Activated naive CD4-positive, alpha-beta T cell treated with anti-CD3 and anti-CD28 coated beads, Interleukin-2, amount 50 U/mL, for 24 hours (primary cell): ENCODE measurements at regions not wholly inside any gene's neighbourhood (a gene's known extent, or its start where the extent isn't known, plus 50 kb on each side); places are given as distances from the start of the nearest gene placed in this dataset.

ENCODE experiments used
- H3K27ac Mint-ChIP-seq: one replicate; pipeline ENCODE4 v1.8.0; 2021; ENCODE audit warnings: mild to moderate bottlenecking, mixed read lengths
- H3K27me3 Mint-ChIP-seq: one replicate; pipeline ENCODE4 v1.8.0; 2021; ENCODE audit warnings: mixed read lengths
- H3K36me3 Mint-ChIP-seq: one replicate; pipeline ENCODE4 v1.8.0; 2021; ENCODE audit warnings: mixed read lengths
- H3K4me1 Mint-ChIP-seq: one replicate; pipeline ENCODE4 v1.8.0; 2021; ENCODE audit warnings: mixed read lengths
- H3K4me3 Mint-ChIP-seq: one replicate; pipeline ENCODE4 v1.8.0; 2021; ENCODE audit warnings: mild to moderate bottlenecking, mixed read lengths
- H3K9me3 Mint-ChIP-seq: one replicate; pipeline ENCODE4 v1.8.0; 2021; ENCODE audit warnings: mixed read lengths

- no peaks in the 10 kb centered on the region for H3K36me3 Mint-ChIP-seq
- no peak overlapping the region for H3K27ac Mint-ChIP-seq
- no peak overlapping the region for H3K4me3 Mint-ChIP-seq
- H3K9me3 Mint-ChIP-seq = no peaks in the 10 kb centered on the region
- H3K27me3 Mint-ChIP-seq = no peaks in the 10 kb centered on the region
- no peaks in the 10 kb centered on the region for H3K4me1 Mint-ChIP-seq
Observed at GRCh38 chr11:109734566-109734965, 312.6 kb downstream of the C11orf87 start.

GRCh38 chr11:109735128-109735527 lies 313.1 kb downstream of the C11orf87 start:
- H3K36me3 Mint-ChIP-seq = no peaks in the 10 kb centered on the region
- H3K27ac Mint-ChIP-seq = no peak overlapping the region
- no peaks in the 10 kb centered on the region for H3K9me3 Mint-ChIP-seq
- H3K4me1 Mint-ChIP-seq = no peaks in the 10 kb centered on the region
- no peaks in the 10 kb centered on the region for H3K27me3 Mint-ChIP-seq
- H3K4me3 Mint-ChIP-seq = no peak overlapping the region

- H3K27me3 Mint-ChIP-seq = no peaks in the 10 kb centered on the region
- H3K4me1 Mint-ChIP-seq = no peaks in the 10 kb centered on the region
- no peak overlapping the region for H3K4me3 Mint-ChIP-seq
- H3K27ac Mint-ChIP-seq = no peak overlapping the region
- H3K36me3 Mint-ChIP-seq = no peaks in the 10 kb centered on the region
- no peaks in the 10 kb centered on the region for H3K9me3 Mint-ChIP-seq
Observed at GRCh38 chr11:109739379-109739778, 317.4 kb downstream of the C11orf87 start.

- H3K27me3 Mint-ChIP-seq = no peaks in the 10 kb centered on the region
- no peak overlapping the region for H3K27ac Mint-ChIP-seq
Observed at GRCh38 chr11:109745996-109746625, 324.1 kb downstream of the C11orf87 start.

GRCh38 chr11:109747839-109748238 lies 325.8 kb downstream of the C11orf87 start:
- H3K4me1 Mint-ChIP-seq = no peaks in the 10 kb centered on the region
- H3K27me3 Mint-ChIP-seq = no peaks in the 10 kb centered on the region
- no peaks in the 10 kb centered on the region for H3K9me3 Mint-ChIP-seq
- no peaks in the 10 kb centered on the region for H3K36me3 Mint-ChIP-seq
- no peak overlapping the region for H3K27ac Mint-ChIP-seq
- H3K4me3 Mint-ChIP-seq = no peak overlapping the region

More at GRCh38 chr11:109745996-109746625, 324.1 kb downstream of the C11orf87 start:
- H3K36me3 Mint-ChIP-seq = no peaks in the 10 kb centered on the region
- no peaks in the 10 kb centered on the region for H3K4me1 Mint-ChIP-seq
- H3K9me3 Mint-ChIP-seq = no peaks in the 10 kb centered on the region
- H3K4me3 Mint-ChIP-seq = no peak overlapping the region

- Mint-ChIP-seq H3K4me1 (no peaks in the 10 kb centered on the region), H3K4me3 (no peak overlapping the region), H3K27me3 (no peaks in the 10 kb centered on the region), H3K36me3 (no peaks in the 10 kb centered on the region), H3K9me3 (no peaks in the 10 kb centered on the region), H3K27ac (no peak overlapping the region)
Observed at GRCh38 chr11:109749476-109749875, 327.5 kb downstream of the C11orf87 start.

- Mint-ChIP-seq H3K4me3 (no peak overlapping the region), H3K27me3 (no peaks in the 10 kb centered on the region), H3K27ac (no peak overlapping the region), H3K4me1 (no peaks in the 10 kb centered on the region), H3K36me3 (no peaks in the 10 kb centered on the region), H3K9me3 (no peaks in the 10 kb centered on the region)
Observed at GRCh38 chr11:109750964-109751363, 329.0 kb downstream of the C11orf87 start.

- no peak overlapping the region for H3K4me3 Mint-ChIP-seq
- no peaks in the 10 kb centered on the region for H3K4me1 Mint-ChIP-seq
- no peaks in the 10 kb centered on the region for H3K27me3 Mint-ChIP-seq
- no peaks in the 10 kb centered on the region for H3K9me3 Mint-ChIP-seq
- no peaks in the 10 kb centered on the region for H3K36me3 Mint-ChIP-seq
- no peak overlapping the region for H3K27ac Mint-ChIP-seq
Observed at GRCh38 chr11:109752212-109752825, 330.3 kb downstream of the C11orf87 start.

GRCh38 chr11:109756521-109756920 lies 334.5 kb downstream of the C11orf87 start:
- no peaks in the 10 kb centered on the region for H3K36me3 Mint-ChIP-seq
- no peak overlapping the region for H3K4me3 Mint-ChIP-seq
- H3K27ac Mint-ChIP-seq = no peak overlapping the region
- H3K4me1 Mint-ChIP-seq = no peaks in the 10 kb centered on the region
- no peaks in the 10 kb centered on the region for H3K27me3 Mint-ChIP-seq
- no peaks in the 10 kb centered on the region for H3K9me3 Mint-ChIP-seq

GRCh38 chr11:109756951-109757350 lies 335.0 kb downstream of the C11orf87 start:
- Mint-ChIP-seq H3K27me3 (no peaks in the 10 kb centered on the region), H3K9me3 (no peaks in the 10 kb centered on the region), H3K36me3 (no peaks in the 10 kb centered on the region), H3K4me1 (no peaks in the 10 kb centered on the region), H3K4me3 (no peak overlapping the region), H3K27ac (no peak overlapping the region)

GRCh38 chr11:109762546-109762945 lies 330.6 kb upstream of the ZC3H12C start:
- Mint-ChIP-seq H3K27me3 (no peaks in the 10 kb centered on the region), H3K4me3 (no peak overlapping the region), H3K27ac (no peak overlapping the region), H3K36me3 (no peaks in the 10 kb centered on the region), H3K4me1 (no peaks in the 10 kb centered on the region), H3K9me3 (no peaks in the 10 kb centered on the region)

- Mint-ChIP-seq H3K4me3 (no peak overlapping the region), H3K27me3 (no peaks in the 10 kb centered on the region), H3K4me1 (no peaks in the 10 kb centered on the region), H3K9me3 (no peaks in the 10 kb centered on the region), H3K36me3 (no peaks in the 10 kb centered on the region), H3K27ac (no peak overlapping the region)
Observed at GRCh38 chr11:109765709-109766311, 327.4 kb upstream of the ZC3H12C start.

- H3K4me3 Mint-ChIP-seq = no peak overlapping the region
- H3K36me3 Mint-ChIP-seq = no peaks in the 10 kb centered on the region
- no peak overlapping the region for H3K27ac Mint-ChIP-seq
- no peaks in the 10 kb centered on the region for H3K9me3 Mint-ChIP-seq
- no peaks in the 10 kb centered on the region for H3K4me1 Mint-ChIP-seq
- H3K27me3 Mint-ChIP-seq = no peaks in the 10 kb centered on the region
Observed at GRCh38 chr11:109769858-109770257, 323.3 kb upstream of the ZC3H12C start.

- Mint-ChIP-seq H3K4me1 (no peaks in the 10 kb centered on the region), H3K4me3 (no peak overlapping the region), H3K36me3 (no peaks in the 10 kb centered on the region), H3K27ac (no peak overlapping the region), H3K27me3 (no peaks in the 10 kb centered on the region), H3K9me3 (no peaks in the 10 kb centered on the region)
Observed at GRCh38 chr11:109770323-109770722, 322.9 kb upstream of the ZC3H12C start.

- no peaks in the 10 kb centered on the region for H3K27me3 Mint-ChIP-seq
- H3K9me3 Mint-ChIP-seq = no peaks in the 10 kb centered on the region
- no peaks in the 10 kb centered on the region for H3K4me1 Mint-ChIP-seq
- no peaks in the 10 kb centered on the region for H3K36me3 Mint-ChIP-seq
- no peak overlapping the region for H3K4me3 Mint-ChIP-seq
- no peak overlapping the region for H3K27ac Mint-ChIP-seq
Observed at GRCh38 chr11:109772892-109773291, 320.3 kb upstream of the ZC3H12C start.

- no peaks in the 10 kb centered on the region for H3K36me3 Mint-ChIP-seq
- H3K9me3 Mint-ChIP-seq = no peaks in the 10 kb centered on the region
- H3K4me1 Mint-ChIP-seq = no peaks in the 10 kb centered on the region
- H3K4me3 Mint-ChIP-seq = no peak overlapping the region
- H3K27me3 Mint-ChIP-seq = peaks cover 1% of the 10 kb centered on the region
- H3K27ac Mint-ChIP-seq = no peak overlapping the region
Observed at GRCh38 chr11:109775686-109776085, 317.5 kb upstream of the ZC3H12C start.
